C4-2B (cell line): ENCODE measurements at regions not wholly inside any gene's neighbourhood (a gene's known extent, or its start where the extent isn't known, plus 50 kb on each side); places are given as distances from the start of the nearest gene placed in this dataset.

Experiments used
- H3K27ac ChIP-seq: fragments of 450-650 bp; 2 replicates; pipeline ENCODE4 v1.5.1; 2017
- CTCF ChIP-seq: fragments of 450-650 bp; conservative IDR thresholded peaks from 2 replicates; pipeline ENCODE4 v1.5.1; 2017; ENCODE audit warnings: mild to moderate bottlenecking
- ZFX ChIP-seq: fragments of 450-650 bp; IDR thresholded peaks from 2 replicates; pipeline ENCODE4 v1.6.1; 2017

DNA sequence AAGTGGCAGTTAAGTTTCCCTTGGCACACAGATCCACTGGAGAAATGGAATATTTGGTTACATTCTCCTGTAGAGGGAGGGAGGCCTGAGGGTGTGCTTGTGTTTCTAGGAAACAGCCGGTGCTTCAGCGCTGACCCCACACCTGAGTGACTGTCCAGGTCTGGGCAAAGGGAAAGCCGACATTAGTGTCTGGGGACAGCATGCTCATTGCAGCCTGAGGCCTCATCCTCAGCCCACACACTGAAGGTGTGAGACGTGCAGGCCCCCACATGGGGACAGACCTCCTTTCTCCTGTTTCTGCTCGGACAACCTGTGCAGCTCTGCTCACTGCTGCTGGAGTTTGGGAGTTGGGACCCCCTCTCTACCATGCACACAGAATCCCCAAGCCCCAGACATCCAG lies 178.3 kb downstream of the ACKR3 start:
- H3K27ac ChIP-seq, result no peak overlapping the region
- TF ChIP-seq CTCF, result no peak
- TF ChIP-seq ZFX, result no peak

DNA sequence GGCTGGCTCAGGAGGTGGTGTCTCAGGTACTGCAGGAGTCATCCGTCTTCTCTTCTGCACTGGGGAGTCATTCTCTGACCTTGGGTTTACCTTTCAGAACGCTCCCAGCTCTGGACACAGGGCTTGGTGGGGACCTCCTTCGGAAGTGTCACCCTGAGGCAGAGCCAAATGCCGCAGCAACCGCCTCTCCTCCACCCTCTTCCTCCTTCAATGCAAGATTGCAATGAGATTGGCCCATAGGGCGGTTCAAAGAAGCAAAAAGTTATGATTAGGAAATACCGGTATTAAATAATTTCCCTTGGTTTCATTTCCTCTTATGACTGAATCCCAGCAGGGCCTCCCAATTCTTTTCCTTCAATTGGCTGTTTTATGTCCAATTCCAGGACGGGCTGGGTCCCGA lies 178.8 kb downstream of the ACKR3 start:
- TF ChIP-seq CTCF (no peak), ZFX (no peak)
- no peak overlapping the region for H3K27ac ChIP-seq

- TF ChIP-seq CTCF, result no peak
- no peak for TF ChIP-seq ZFX
- H3K27ac ChIP-seq, result no peak overlapping the region
These were observed 179.2 kb downstream of the ACKR3 start for GRCh38 chr2:236748801-236749200.

- no peak overlapping the region for H3K27ac ChIP-seq
- TF ChIP-seq CTCF, result no peak
- no peak for TF ChIP-seq ZFX
These were observed 179.7 kb downstream of the ACKR3 start for GRCh38 chr2:236749346-236749745.

DNA sequence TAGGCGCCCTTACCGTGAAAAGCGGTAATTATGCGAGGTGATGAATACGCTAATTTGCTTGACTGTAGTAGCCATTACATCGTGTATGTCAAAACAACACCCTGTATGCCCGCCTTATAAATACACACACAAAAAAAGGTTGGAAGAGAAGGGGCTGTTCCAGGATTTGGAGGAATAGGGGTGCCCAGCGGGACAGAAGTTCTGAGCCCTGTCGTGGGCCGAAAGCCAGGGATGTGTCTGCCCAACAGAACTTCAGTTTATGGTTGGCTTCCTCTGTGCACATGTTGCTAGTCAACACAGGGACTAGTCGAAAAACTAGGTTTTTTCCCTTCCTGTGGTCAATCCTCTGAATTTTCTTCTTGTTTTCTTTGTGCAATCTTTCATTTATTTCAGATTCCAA lies 182.5 kb downstream of the ACKR3 start:
- no peak for TF ChIP-seq ZFX
- no peak for TF ChIP-seq CTCF
- no peak overlapping the region for H3K27ac ChIP-seq

DNA sequence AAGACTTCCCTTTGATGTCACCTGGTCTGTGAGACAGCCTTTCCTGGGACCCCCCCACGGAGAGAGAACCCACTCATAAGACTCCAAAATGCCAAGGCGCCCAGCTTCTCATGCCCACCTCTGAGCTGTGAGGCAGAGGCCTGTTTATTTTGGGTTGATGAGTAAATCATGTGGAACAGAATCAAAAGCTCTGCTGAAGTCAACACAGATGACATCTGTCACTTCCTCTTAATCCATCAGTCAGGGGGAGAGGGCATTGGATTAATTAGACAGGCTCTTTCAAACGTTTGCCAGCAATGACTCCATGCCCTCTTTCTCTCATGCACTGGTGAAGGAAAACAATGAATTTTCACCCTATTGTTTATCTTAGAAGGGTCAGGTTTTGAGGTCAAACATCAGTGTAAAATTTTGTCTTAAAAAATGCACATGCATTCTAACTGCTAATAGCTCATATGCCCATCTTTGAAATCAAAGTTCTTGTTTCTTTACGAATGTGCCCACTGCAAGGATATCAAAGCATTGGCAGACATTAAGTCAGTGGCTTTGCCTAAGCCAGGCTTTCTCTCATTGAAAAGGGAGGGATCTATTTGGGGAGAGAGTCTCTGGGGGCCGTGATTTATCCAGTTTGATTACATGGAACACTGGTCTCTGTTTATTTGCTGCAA lies 184.1 kb downstream of the ACKR3 start:
- no peak for TF ChIP-seq ZFX
- TF ChIP-seq CTCF, result no peak

DNA sequence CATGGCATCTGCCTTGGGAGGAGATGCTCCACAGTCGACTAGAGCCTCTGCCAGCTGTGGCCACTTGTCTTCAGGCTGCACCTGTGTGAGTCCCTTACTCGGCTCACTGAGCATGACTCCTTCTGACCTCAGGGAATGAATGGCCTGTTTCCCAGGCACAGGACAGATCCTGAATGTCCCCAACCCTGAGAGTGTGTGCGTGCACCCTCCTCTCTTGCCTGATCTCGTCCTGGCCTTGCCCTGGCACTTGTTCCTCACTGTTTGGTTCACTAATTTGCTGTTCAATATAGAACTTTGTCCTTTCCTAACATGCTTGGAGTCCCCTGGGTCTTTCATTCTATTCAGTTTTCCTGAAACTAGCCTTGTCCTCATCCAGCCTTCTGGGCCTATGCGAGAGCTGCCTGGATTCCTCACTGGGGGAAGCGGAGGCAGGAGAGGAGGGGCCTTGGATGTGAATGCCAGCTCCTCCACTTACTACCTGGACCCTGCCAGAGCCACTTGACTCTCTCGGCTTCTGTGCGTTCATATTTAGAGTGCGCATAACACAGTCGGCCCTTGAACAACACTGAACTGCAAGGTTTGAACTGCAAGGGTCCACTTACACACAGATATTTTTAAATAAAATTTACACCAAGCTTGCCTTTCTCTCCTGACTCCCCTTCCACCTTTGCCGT lies 184.8 kb downstream of the ACKR3 start:
- TF ChIP-seq ZFX, result no peak
- no peak for TF ChIP-seq CTCF
- no peak overlapping the region for H3K27ac ChIP-seq

More for the DNA sequence above, 184.1 kb downstream of the ACKR3 start:
- 0 out of 2 replicates have a peak overlapping the region, but pooled peaks have one; percentile 9 for H3K27ac ChIP-seq
